GM10248 (cell line): ENCODE measurements at regions not wholly inside any gene's neighbourhood (a gene's known extent, or its start where the extent isn't known, plus 50 kb on each side); places are given as distances from the start of the nearest gene placed in this dataset.

Experiments
- CTCF ChIA-PET: fragments of 300-600 bp; sonication (Branson Sonifier 250); formaldehyde crosslinking; extraction: SDS; loops from one replicate; lab custom pipeline; 2021; ENCODE audit warnings: antibody characterized with exemption; lab: Yijun Ruan, JAX
- POLR2A ChIA-PET: fragments of 350-650 bp; sonication (Branson Sonifier 250); formaldehyde crosslinking; extraction: SDS; loops from one replicate; lab custom pipeline; 2020; ENCODE audit warnings: antibody characterized with exemption; lab: Yijun Ruan, JAX
- DNase-seq: peaks from one replicate; pipeline ENCODE4 v3.0.0; 2012; ENCODE audit errors: extremely low spot score
- TF ChIP-seq, protein P1 (sequence below): IDR thresholded peaks from 2 replicates; pipeline ENCODE4 v1.5.1; 2012; ENCODE audit warnings: mild to moderate bottlenecking, low read depth; ENCODE audit errors: extremely low read depth, missing control alignments, control extremely low read depth

DNA sequence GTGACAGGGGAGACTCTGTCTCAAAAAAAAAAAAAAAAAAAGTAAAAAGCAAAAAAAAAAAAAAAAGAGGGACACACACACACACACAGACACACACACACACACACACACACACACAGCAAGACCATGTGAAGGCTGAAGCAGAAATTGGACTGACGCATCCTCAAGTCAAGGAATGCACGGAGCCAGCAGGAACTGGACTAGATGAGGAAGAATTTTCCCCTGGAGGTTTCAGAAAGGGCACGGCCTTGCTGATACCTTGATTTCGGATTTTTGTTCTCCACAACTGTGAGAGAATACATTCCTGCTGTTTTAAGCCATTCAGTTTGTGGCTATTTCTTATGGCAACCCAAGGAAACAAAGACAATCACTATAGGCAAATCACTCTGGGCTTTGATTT, 176.9 kb upstream of the SALL4 start:
- TF ChIP-seq, protein P1, sequence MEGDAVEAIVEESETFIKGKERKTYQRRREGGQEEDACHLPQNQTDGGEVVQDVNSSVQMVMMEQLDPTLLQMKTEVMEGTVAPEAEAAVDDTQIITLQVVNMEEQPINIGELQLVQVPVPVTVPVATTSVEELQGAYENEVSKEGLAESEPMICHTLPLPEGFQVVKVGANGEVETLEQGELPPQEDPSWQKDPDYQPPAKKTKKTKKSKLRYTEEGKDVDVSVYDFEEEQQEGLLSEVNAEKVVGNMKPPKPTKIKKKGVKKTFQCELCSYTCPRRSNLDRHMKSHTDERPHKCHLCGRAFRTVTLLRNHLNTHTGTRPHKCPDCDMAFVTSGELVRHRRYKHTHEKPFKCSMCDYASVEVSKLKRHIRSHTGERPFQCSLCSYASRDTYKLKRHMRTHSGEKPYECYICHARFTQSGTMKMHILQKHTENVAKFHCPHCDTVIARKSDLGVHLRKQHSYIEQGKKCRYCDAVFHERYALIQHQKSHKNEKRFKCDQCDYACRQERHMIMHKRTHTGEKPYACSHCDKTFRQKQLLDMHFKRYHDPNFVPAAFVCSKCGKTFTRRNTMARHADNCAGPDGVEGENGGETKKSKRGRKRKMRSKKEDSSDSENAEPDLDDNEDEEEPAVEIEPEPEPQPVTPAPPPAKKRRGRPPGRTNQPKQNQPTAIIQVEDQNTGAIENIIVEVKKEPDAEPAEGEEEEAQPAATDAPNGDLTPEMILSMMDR = no peak
- CTCF ChIA-PET = no interaction called here
- POLR2A ChIA-PET = no interaction called here
- DNase-seq = no peak

DNA sequence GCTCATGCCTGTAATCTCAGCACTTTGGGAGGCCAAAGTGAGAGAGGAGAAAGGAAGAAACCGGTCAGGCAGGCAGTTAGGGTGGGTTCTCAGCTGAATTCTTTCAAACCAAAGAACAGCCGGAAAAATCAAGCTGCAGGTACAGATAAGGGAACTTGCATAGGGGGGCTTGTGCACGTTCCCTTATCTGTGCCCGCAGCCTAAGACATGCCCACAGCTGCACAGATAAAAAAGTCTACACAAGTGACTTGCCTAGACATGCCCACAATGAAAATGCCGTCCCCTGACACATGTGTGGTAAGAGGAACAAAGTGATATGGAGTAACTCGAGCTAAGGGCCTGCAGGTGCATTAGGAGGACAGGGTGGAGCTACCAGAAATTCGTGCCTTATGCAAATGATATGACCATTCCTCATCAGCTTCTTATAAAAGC, 175.8 kb upstream of the SALL4 start:
- TF ChIP-seq, protein P1 = no peak
- DNase-seq = no peak
- ChIA-PET POLR2A (no interaction called here), CTCF (interaction anchor here (1.8 kb wide), 1 partner anchor 12 kb away, joined by 4 read pairs; no protein-coding TSS in a partner anchor)

DNA sequence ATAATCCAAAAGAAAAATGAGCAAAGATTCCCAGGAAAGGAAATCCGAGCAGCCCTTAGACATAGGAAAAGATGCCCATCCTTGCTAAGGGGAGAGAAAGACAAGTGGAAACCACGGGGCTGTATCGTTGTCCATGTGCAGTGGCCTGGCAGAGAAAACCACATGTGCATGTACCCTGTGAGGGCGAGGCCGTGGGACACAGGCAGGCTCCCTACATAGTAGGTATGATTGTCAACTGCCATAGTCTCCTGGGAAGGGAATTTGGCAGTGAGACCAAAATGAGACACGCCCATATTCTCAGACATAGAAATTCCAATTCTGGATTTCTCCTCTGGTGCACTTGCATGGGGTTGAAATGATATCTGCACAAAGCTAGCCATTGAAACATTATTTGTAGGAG, 169.7 kb upstream of the SALL4 start:
- no peak for DNase-seq
- CTCF ChIA-PET = no interaction called here
- POLR2A ChIA-PET = no interaction called here
- TF ChIP-seq, protein P1 = no peak

DNA sequence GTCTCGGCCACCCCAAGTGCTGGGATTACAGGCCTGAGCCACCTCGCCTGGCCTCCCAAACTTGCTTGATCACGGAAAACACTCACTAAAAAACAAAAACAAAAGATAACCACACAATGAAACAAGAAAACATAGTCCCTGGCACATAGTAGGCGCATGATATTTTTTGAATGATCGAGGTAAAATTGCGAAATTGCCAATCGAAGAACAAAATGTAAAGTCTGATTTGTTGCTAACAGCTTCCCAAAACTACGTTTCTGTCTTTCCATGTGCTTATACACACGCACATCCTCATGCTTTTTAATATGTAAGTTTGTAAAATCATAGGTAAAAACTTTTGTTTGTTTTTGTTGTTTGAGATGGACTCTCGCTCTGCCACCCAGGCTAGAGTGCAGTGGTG, 168.5 kb upstream of the SALL4 start:
- POLR2A ChIA-PET = no interaction called here
- TF ChIP-seq, protein P1 = no peak
- CTCF ChIA-PET = no interaction called here
- no peak for DNase-seq

DNA sequence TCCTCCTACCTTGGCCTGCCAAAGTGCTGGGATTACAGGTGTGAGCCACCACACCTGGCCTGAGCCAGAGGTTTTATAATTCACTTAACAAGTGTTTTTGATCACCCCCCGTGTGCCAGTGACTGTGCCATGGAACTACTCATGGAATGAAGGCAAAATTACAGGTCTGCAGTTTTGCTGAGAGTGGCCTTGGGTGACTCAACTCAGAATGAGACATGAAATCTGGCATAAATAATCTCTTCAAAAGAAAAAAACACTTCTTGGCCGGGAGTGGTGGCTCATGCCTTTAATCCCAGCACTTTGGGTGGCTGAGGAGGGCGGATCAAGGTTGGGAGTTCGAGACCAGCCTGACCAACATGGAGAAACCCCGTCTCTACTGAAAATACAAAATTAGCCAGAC, 166.9 kb upstream of the SALL4 start:
- no peak for DNase-seq
- ChIA-PET CTCF (no interaction called here), POLR2A (no interaction called here)
- TF ChIP-seq, protein P1 = no peak

DNA sequence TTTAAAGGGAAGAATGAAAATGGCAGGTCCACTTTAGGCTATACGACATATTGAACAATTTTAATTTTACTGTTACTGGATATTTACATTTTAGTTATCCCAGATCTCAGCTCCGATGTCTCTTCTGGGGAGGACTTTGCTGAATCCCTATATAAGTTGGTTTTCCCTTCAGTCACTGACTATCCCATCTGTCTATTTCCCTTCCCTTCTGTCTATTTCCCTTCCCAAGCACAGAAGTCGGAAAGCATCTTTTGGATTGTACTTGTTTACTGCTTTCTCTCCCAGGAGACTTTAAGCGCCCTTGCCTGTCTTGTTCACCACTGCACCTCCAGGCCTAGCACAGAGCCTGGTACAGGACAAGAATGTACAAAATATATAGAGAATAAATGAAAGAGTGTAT, 165.8 kb upstream of the SALL4 start:
- no peak for DNase-seq
- CTCF ChIA-PET = no interaction called here
- TF ChIP-seq, protein P1 = no peak
- POLR2A ChIA-PET = no interaction called here
